H9 (cell line): ENCODE measurements at regions not wholly inside any gene's neighbourhood (a gene's known extent, or its start where the extent isn't known, plus 50 kb on each side); places are given as distances from the start of the nearest gene placed in this dataset.

Source experiments
- DNase-seq: peaks from one replicate; pipeline ENCODE4 v3.0.0-alpha.2; 2017
- H2AFZ ChIP-seq: one replicate; pipeline ENCODE4 v1.6.1; 2013; ENCODE audit warnings: mild to moderate bottlenecking, low read length, control low read depth, moderate library complexity
- H2AK5ac ChIP-seq: 2 replicates; pipeline ENCODE4 v1.6.1; 2013; ENCODE audit warnings: low read length, control low read depth, mixed read lengths; ENCODE audit not compliant: insufficient read length
- H2BK120ac ChIP-seq: one replicate; pipeline ENCODE4 v1.6.1; 2013; ENCODE audit warnings: low read depth, mild to moderate bottlenecking, low read length, control low read depth, inconsistent platforms; ENCODE audit not compliant: poor library complexity, severe bottlenecking
- H2BK12ac ChIP-seq: 2 replicates; pipeline ENCODE4 v1.6.1; 2013; ENCODE audit warnings: low read length, control low read depth, mixed read lengths, low read depth; ENCODE audit not compliant: insufficient read length
- H2BK15ac ChIP-seq: 2 replicates; pipeline ENCODE4 v1.6.1; 2013; ENCODE audit warnings: low read depth, low read length, control low read depth
- H2BK20ac ChIP-seq: one replicate; pipeline ENCODE4 v1.6.1; 2013; ENCODE audit warnings: low read depth, mild to moderate bottlenecking, low read length, control low read depth, inconsistent platforms; ENCODE audit not compliant: poor library complexity, severe bottlenecking
- H2BK5ac ChIP-seq: 2 replicates; pipeline ENCODE4 v1.6.1; 2013; ENCODE audit warnings: low read length, control low read depth, mixed read lengths; ENCODE audit not compliant: insufficient read length
- H3K14ac ChIP-seq: 2 replicates; pipeline ENCODE4 v1.6.1; 2013; ENCODE audit warnings: low read length, control low read depth; ENCODE audit not compliant: insufficient read depth
- H3K18ac ChIP-seq: 2 replicates; pipeline ENCODE4 v1.6.1; 2013; ENCODE audit warnings: low read depth, mild to moderate bottlenecking, mixed read lengths, low read length, control low read depth; ENCODE audit not compliant: insufficient read length
- H3K23ac ChIP-seq: 2 replicates; pipeline ENCODE4 v1.6.1; 2013; ENCODE audit warnings: low read length, control low read depth, mixed read lengths, low read depth; ENCODE audit not compliant: insufficient read length
- H3K23me2 ChIP-seq: 2 replicates; pipeline ENCODE4 v1.6.1; 2013; ENCODE audit warnings: low read depth, mild to moderate bottlenecking, mixed read lengths, low read length, control low read depth; ENCODE audit not compliant: insufficient read length, poor library complexity, severe bottlenecking
- H3K27ac ChIP-seq: 2 replicates; pipeline ENCODE4 v1.5.1; 2013; ENCODE audit warnings: low read length, control low read depth, mixed read lengths, low read depth; ENCODE audit not compliant: insufficient read length
- H3K27me3 ChIP-seq: 2 replicates; pipeline ENCODE4 v1.6.1; 2013; ENCODE audit warnings: low read length, control low read depth, inconsistent platforms; ENCODE audit not compliant: insufficient read depth
- H3K4ac ChIP-seq: 2 replicates; pipeline ENCODE4 v1.6.1; 2013; ENCODE audit warnings: low read depth, mild to moderate bottlenecking, control low read depth, inconsistent platforms, low read length, moderate library complexity
- H3K4me1 ChIP-seq: 2 replicates; pipeline ENCODE4 v1.6.1; 2013; ENCODE audit warnings: low read length, control low read depth, inconsistent platforms; ENCODE audit not compliant: insufficient read depth
- H3K4me2 ChIP-seq: 2 replicates; pipeline ENCODE4 v1.6.1; 2013; ENCODE audit warnings: low read length, control low read depth, mixed read lengths; ENCODE audit not compliant: insufficient read length, insufficient read depth
- H3K56ac ChIP-seq: 2 replicates; pipeline ENCODE4 v1.6.1; 2013; ENCODE audit warnings: low read depth, mild to moderate bottlenecking, mixed read lengths, low read length, control low read depth; ENCODE audit not compliant: insufficient read length
- H3K79me1 ChIP-seq: 2 replicates; pipeline ENCODE4 v1.6.1; 2013; ENCODE audit warnings: low read depth, mild to moderate bottlenecking, moderate library complexity, low read length, control low read depth, inconsistent platforms; ENCODE audit not compliant: insufficient read depth, poor library complexity, severe bottlenecking
- H3K79me2 ChIP-seq: 2 replicates; pipeline ENCODE4 v1.6.1; 2013; ENCODE audit warnings: low read length, control low read depth, inconsistent platforms; ENCODE audit not compliant: insufficient read depth
- H3K9ac ChIP-seq: 2 replicates; pipeline ENCODE4 v1.6.1; 2013; ENCODE audit warnings: low read length, control low read depth, mixed read lengths; ENCODE audit not compliant: insufficient read length; ENCODE audit errors: extremely low read depth
- H3K9me3 ChIP-seq: one replicate; pipeline ENCODE4 v1.6.1; 2013; ENCODE audit warnings: low read depth, low read length, inconsistent platforms; ENCODE audit not compliant: control insufficient read depth
- H3T11ph ChIP-seq: one replicate; pipeline ENCODE4 v1.6.1; 2013; ENCODE audit warnings: mild to moderate bottlenecking, low read length, control low read depth, inconsistent platforms
- H4K20me1 ChIP-seq: one replicate; pipeline ENCODE4 v1.6.1; 2013; ENCODE audit not compliant: control insufficient read depth, insufficient read length, insufficient read depth
- H4K5ac ChIP-seq: 2 replicates; pipeline ENCODE4 v1.6.1; 2013; ENCODE audit warnings: low read depth, mild to moderate bottlenecking, mixed read lengths, low read length, control low read depth; ENCODE audit not compliant: insufficient read length
- H4K8ac ChIP-seq: replicated peaks from 2 replicates; pipeline ENCODE4 v1.6.1; 2013; ENCODE audit warnings: low read length, control low read depth, mixed read lengths, low read depth; ENCODE audit not compliant: insufficient read length
- H4K91ac ChIP-seq: 2 replicates; pipeline ENCODE4 v1.6.1; 2013; ENCODE audit warnings: low read depth, mild to moderate bottlenecking, moderate library complexity, mixed read lengths, low read length, control low read depth; ENCODE audit not compliant: insufficient read length
- H3K27ac Mint-ChIP-seq, 3 experiments: 2 replicates in 2 of 3; 3 replicates in 1 of 3; pipeline ENCODE4 v1.8.0; 2020 to 2021; ENCODE audit warnings: mixed read lengths in 3 of 3, mild to moderate bottlenecking in 1 of 3, moderate library complexity in 1 of 3
- H3K27me3 Mint-ChIP-seq: 2 replicates; pipeline ENCODE4 v1.8.0; 2021; ENCODE audit warnings: low read depth, mild to moderate bottlenecking, moderate library complexity, mixed read lengths
- H3K36me3 Mint-ChIP-seq, 3 experiments: 2 replicates in 2 of 3; 3 replicates in 1 of 3; pipeline ENCODE4 v1.8.0; 2020 to 2021; ENCODE audit warnings: low read depth in 3 of 3, mixed read lengths in 3 of 3; ENCODE audit not compliant: insufficient read depth in 1 of 3
- H3K4me1 Mint-ChIP-seq, 2 experiments: 2 replicates each; pipeline ENCODE4 v1.8.0; 2020; ENCODE audit warnings: mixed read lengths in 2 of 2
- H3K4me3 Mint-ChIP-seq, 2 experiments: 2 replicates in 1 of 2; 3 replicates in 1 of 2; pipeline ENCODE4 v1.8.0; 2020 to 2021; ENCODE audit warnings: mild to moderate bottlenecking in 2 of 2, mixed read lengths in 2 of 2, moderate library complexity in 1 of 2
- H3K9me3 Mint-ChIP-seq, 2 experiments: 2 replicates in 1 of 2; 3 replicates in 1 of 2; pipeline ENCODE4 v1.8.0; 2020; ENCODE audit warnings: mild to moderate bottlenecking in 2 of 2, mixed read lengths in 2 of 2, moderate library complexity in 1 of 2
- CTCF ChIP-seq: fragments of 200-600 bp; sonication (generic); conservative IDR thresholded peaks from 3 replicates; pipeline ENCODE4 v1.8.0; 2021; ENCODE audit warnings: antibody characterized with exemption, mild to moderate bottlenecking
- WGBS: extraction: QIAGEN DNeasy Blood & Tissue Kit; methylation state at CpG from one replicate; pipeline ENCODE4 v1.1.7; 2013; ENCODE audit warnings: missing lambda C conversion rate, low lambda C conversion rate, mixed read lengths; ENCODE audit not compliant: insufficient read length; ENCODE audit errors: extremely low coverage; 5-methylcytosine and 5-hydroxymethylcytosine counted together

DNA sequence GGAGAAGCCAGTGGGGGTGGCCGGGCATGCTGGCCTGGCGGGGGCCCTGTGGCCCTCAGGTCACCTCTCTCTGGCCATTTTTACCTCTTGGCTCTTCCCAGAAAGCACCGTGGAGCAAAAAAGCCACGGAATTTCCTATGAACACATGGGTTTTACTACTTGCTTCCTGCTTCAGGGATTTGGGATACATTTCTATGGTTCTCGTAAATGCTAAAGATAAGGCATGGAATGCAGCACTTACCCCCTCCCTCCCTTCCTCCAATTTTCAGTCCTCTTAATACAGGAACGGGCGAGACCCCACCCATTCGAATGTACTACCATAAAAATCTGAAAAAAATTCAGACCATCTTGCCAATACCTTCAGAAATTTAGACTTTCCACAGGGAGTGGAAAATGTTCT lies 279.7 kb downstream of the ARHGAP12 start:
- Histone ChIP-seq H2BK20ac (no peak overlapping the region), H3K14ac (no peak overlapping the region), H3K4me2 (no peak overlapping the region), H2BK120ac (no peak overlapping the region), H3K9ac (no peak overlapping the region), H4K5ac (no peak overlapping the region), H4K91ac (no peak overlapping the region), H3K27ac (no peak overlapping the region), H3K27me3 (no peaks in the 10 kb centered on the region), H2BK5ac (no peak overlapping the region), H3K79me1 (no peaks in the 10 kb centered on the region), H4K8ac (no peak overlapping the region), H3K79me2 (no peaks in the 10 kb centered on the region), H2AFZ (no peak overlapping the region), H3T11ph (no peak overlapping the region), H3K23me2 (no peaks in the 10 kb centered on the region), H3K4ac (no peak overlapping the region), H3K23ac (no peak overlapping the region), H4K20me1 (no peaks in the 10 kb centered on the region), H2AK5ac (no peak overlapping the region), H3K56ac (no peak overlapping the region), H3K18ac (no peak overlapping the region), H3K4me1 (no peaks in the 10 kb centered on the region), H2BK12ac (no peak overlapping the region), H2BK15ac (no peak overlapping the region), H3K9me3 (no peaks in the 10 kb centered on the region)
- Mint-ChIP-seq H3K4me1 (peaks cover 0 to 3% of the 10 kb centered on the region in 2 experiments; a peak in 3 of 4 replicates), H3K36me3 (no peaks in the 10 kb centered on the region; a peak in 1 of 7 replicates), H3K9me3 (peaks cover 0 to 2% of the 10 kb centered on the region in 2 experiments; a peak in 2 of 5 replicates), H3K27ac (0 out of 7 replicates have a peak overlapping the region, but pooled peaks of 1 of the 3 experiments have one; percentile 29), H3K4me3 (no peak overlapping the region), H3K27me3 (peaks cover 1% of the 10 kb centered on the region; the same call in 1 of the 2 replicates)
- no peak for DNase-seq
- no peak for TF ChIP-seq CTCF
- WGBS: no CpG with 5 or more reads among the region's 8 CpGs
